Endothelial cell of umbilical vein (primary cell): ENCODE measurements at regions not wholly inside any gene's neighbourhood (a gene's known extent, or its start where the extent isn't known, plus 50 kb on each side); places are given as distances from the start of the nearest gene placed in this dataset.

Experiments used
- CTCF ChIP-seq, 2 donors: IDR thresholded peaks; 1 replicate in 1 of 2; 2 replicates in 1 of 2; pipeline ENCODE4 v1.5.1; 2011; ENCODE audit warnings: low read length in 2 of 2, mild to moderate bottlenecking in 2 of 2, moderate library complexity in 2 of 2, control low read depth in 1 of 2, inconsistent platforms in 1 of 2, low read depth in 1 of 2; ENCODE audit not compliant: insufficient read depth in 1 of 2; ENCODE audit errors: extremely low read depth in 1 of 2
- FOS ChIP-seq: IDR thresholded peaks from 2 replicates; pipeline ENCODE4 v1.6.1; 2011; ENCODE audit warnings: mild to moderate bottlenecking, low read length, moderate library complexity, borderline replicate concordance; ENCODE audit not compliant: insufficient read depth
- POLR2A ChIP-seq: IDR thresholded peaks from 2 replicates; pipeline ENCODE4 v1.6.1; 2012; ENCODE audit warnings: low read depth, mild to moderate bottlenecking, control low read depth, low read length
- TF ChIP-seq, protein P1 (sequence below): IDR thresholded peaks from 2 replicates; pipeline ENCODE4 v1.6.1; 2011; ENCODE audit not compliant: insufficient read depth, insufficient read length

DNA sequence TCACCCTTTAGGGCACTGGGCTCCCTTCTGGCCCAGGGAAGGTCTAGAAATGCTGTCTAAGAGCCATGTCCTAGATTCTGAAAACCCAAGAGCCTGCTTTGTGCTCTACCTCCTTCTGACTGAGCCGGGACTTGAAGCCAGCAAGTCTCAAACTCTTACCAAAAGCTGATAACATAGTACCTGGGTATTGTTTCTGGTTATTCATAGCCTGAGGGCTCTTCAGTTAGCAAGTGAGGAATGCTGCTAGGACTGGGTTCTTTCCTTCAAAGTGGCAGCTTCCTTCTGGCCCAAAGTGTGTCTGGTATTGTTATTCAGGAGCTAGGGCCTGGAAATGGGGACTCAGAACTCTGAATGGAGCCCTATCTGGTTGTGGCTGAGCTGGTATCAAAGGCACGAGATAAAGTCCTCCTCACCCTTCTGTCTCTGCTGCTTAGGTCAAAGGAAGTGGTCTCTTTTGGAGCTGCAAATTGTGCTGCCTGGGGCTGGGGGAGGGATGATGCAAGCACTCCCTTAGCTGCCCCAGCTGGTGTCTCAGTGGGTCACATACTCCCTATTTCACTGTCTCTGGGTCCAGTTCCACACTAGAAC lies 696.0 kb upstream of the CCDC179 start:
- TF ChIP-seq, protein P1, sequence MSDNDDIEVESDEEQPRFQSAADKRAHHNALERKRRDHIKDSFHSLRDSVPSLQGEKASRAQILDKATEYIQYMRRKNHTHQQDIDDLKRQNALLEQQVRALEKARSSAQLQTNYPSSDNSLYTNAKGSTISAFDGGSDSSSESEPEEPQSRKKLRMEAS = no peak
- TF ChIP-seq POLR2A (no peak), CTCF (IDR thresholded peaks at IDR 0.05; ENCODE audit: extremely low read depth in 1 of 2, insufficient read depth in 1 of 2, low read depth in 1 of 2, low read length in 2 of 2) (no peak), FOS (no peak)
